NCI-H2227 (cell line): ENCODE measurements at regions not wholly inside any gene's neighbourhood (a gene's known extent, or its start where the extent isn't known, plus 50 kb on each side); places are given as distances from the start of the nearest gene placed in this dataset.
"Not testable (repeated sequence)": the region's sequence is repeated elsewhere in the genome, so short reads cannot be mapped to it uniquely, and the experiment has no call there.

Source experiments
- DNase-seq: peaks from one replicate; lab custom pipeline; 2025; ENCODE audit not compliant: unreplicated experiment; lab: John Stamatoyannopoulos, UW

- no peak for DNase-seq
These were observed 244.4 kb upstream of the FOXN3 start for GRCh38 chr14:89661392-89661791.

GRCh38 chr14:89660625-89661233 is 243.7 kb upstream of the FOXN3 start:
- not testable (repeated sequence) for DNase-seq

- no peak for DNase-seq
These were observed 243.1 kb upstream of the FOXN3 start for GRCh38 chr14:89660166-89660565.

- no peak for DNase-seq
These were observed 242.1 kb upstream of the FOXN3 start for GRCh38 chr14:89658977-89659670.

GRCh38 chr14:89657014-89657413 is 240.0 kb upstream of the FOXN3 start:
- DNase-seq, result no peak

- no peak for DNase-seq
These were observed 238.0 kb upstream of the FOXN3 start for GRCh38 chr14:89654998-89655397.

- no peak for DNase-seq
These were observed 235.3 kb upstream of the FOXN3 start for GRCh38 chr14:89652352-89652751.

- no peak for DNase-seq
These were observed 234.8 kb upstream of the FOXN3 start for GRCh38 chr14:89651805-89652204.

GRCh38 chr14:89650077-89650978 is 233.3 kb upstream of the FOXN3 start:
- no peak for DNase-seq

- DNase-seq, result no peak
These were observed 232.5 kb upstream of the FOXN3 start for GRCh38 chr14:89649451-89650075.

- DNase-seq, result no peak
These were observed 231.9 kb upstream of the FOXN3 start for GRCh38 chr14:89648924-89649323.

- DNase-seq, result no peak
These were observed 231.5 kb upstream of the FOXN3 start for GRCh38 chr14:89648510-89648909.

- DNase-seq, result no peak
These were observed 229.9 kb upstream of the FOXN3 start for GRCh38 chr14:89646971-89647370.

- DNase-seq, result no peak
These were observed 227.6 kb upstream of the FOXN3 start for GRCh38 chr14:89644641-89645040.

- DNase-seq, result no peak
These were observed 224.6 kb upstream of the FOXN3 start for GRCh38 chr14:89641495-89642175.

GRCh38 chr14:89640141-89640540 is 223.1 kb upstream of the FOXN3 start:
- no peak for DNase-seq

- DNase-seq, result no peak
These were observed 222.7 kb upstream of the FOXN3 start for GRCh38 chr14:89639687-89640086.

- no peak for DNase-seq
These were observed 221.9 kb upstream of the FOXN3 start for GRCh38 chr14:89638891-89639290.

- no peak for DNase-seq
These were observed 220.5 kb upstream of the FOXN3 start for GRCh38 chr14:89637581-89637980.

GRCh38 chr14:89635615-89636014 is 218.6 kb upstream of the FOXN3 start:
- no peak for DNase-seq

GRCh38 chr14:89634037-89634436 is 217.0 kb upstream of the FOXN3 start:
- DNase-seq, result no peak
